Right lobe of liver (tissue), 4 donors: ENCODE measurements at regions not wholly inside any gene's neighbourhood (a gene's known extent, or its start where the extent isn't known, plus 50 kb on each side); places are given as distances from the start of the nearest gene placed in this dataset.
"Not testable (repeated sequence)": the region's sequence is repeated elsewhere in the genome, so short reads cannot be mapped to it uniquely, and the experiment has no call there.

Experiments
- POLR2A ChIP-seq: fragments of 450-650 bp; IDR thresholded peaks from one replicate; pipeline ENCODE4 v1.6.1; 2017; ENCODE audit warnings: antibody characterized with exemption, mild to moderate bottlenecking
- TF ChIP-seq, protein P1 (sequence below), 4 donors: fragments of 200-600 bp in 3 of 4; fragments of 450-650 bp in 1 of 4; IDR thresholded peaks; one replicate each; pipeline versions ENCODE4 v1.5.1 to v1.8.0; 2016 to 2022; ENCODE audit warnings: antibody characterized with exemption in 4 of 4, mild to moderate bottlenecking in 2 of 4
- donor health status: DM: no; HTN: no; CAD: no.
- donor health status: DM: no; HTN: no; CAD: no.
- donor health status: DM: no; HTN: yes; CAD: no.

GRCh38 chr17:20653391-20653790 lies 73.9 kb downstream of the CDRT15L2 start:
- TF ChIP-seq, protein P1, sequence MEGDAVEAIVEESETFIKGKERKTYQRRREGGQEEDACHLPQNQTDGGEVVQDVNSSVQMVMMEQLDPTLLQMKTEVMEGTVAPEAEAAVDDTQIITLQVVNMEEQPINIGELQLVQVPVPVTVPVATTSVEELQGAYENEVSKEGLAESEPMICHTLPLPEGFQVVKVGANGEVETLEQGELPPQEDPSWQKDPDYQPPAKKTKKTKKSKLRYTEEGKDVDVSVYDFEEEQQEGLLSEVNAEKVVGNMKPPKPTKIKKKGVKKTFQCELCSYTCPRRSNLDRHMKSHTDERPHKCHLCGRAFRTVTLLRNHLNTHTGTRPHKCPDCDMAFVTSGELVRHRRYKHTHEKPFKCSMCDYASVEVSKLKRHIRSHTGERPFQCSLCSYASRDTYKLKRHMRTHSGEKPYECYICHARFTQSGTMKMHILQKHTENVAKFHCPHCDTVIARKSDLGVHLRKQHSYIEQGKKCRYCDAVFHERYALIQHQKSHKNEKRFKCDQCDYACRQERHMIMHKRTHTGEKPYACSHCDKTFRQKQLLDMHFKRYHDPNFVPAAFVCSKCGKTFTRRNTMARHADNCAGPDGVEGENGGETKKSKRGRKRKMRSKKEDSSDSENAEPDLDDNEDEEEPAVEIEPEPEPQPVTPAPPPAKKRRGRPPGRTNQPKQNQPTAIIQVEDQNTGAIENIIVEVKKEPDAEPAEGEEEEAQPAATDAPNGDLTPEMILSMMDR (IDR thresholded peaks at IDR 0.05), result not testable (repeated sequence)
- not testable (repeated sequence) for TF ChIP-seq POLR2A
